Large intestine (tissue), 3 donors: ENCODE measurements at regions not wholly inside any gene's neighbourhood (a gene's known extent, or its start where the extent isn't known, plus 50 kb on each side); places are given as distances from the start of the nearest gene placed in this dataset.

Source experiments
- DNase-seq, 2 donors: peaks; one replicate each; pipeline versions ENCODE4 v3.0.0 to v3.0.0-alpha.2; 2013
- H3K27ac ChIP-seq: one replicate; pipeline ENCODE4 v1.5.1; 2013; ENCODE audit warnings: low read length
- H3K27me3 ChIP-seq: 2 replicates; pipeline ENCODE4 v1.6.1; 2013; ENCODE audit warnings: low read length; ENCODE audit not compliant: control insufficient read depth, insufficient read depth
- H3K36me3 ChIP-seq: 2 replicates; pipeline ENCODE4 v1.6.1; 2013; ENCODE audit warnings: low read length; ENCODE audit not compliant: control insufficient read depth, insufficient read depth
- H3K4me1 ChIP-seq: one replicate; pipeline ENCODE4 v1.6.1; 2013; ENCODE audit warnings: low read length; ENCODE audit not compliant: control insufficient read depth, insufficient read depth
- H3K4me3 ChIP-seq: one replicate; pipeline ENCODE4 v1.5.1; 2013; ENCODE audit warnings: low read length
- H3K9me3 ChIP-seq: one replicate; pipeline ENCODE4 v1.6.1; 2013; ENCODE audit warnings: mild to moderate bottlenecking, low read depth, low read length, moderate library complexity; ENCODE audit not compliant: control insufficient read depth
- WGBS: methylation state at CpG from one replicate; pipeline ENCODE4 v1.1.5; 2013; ENCODE audit warnings: low lambda C conversion rate; ENCODE audit not compliant: insufficient coverage; 5-methylcytosine and 5-hydroxymethylcytosine counted together

DNA sequence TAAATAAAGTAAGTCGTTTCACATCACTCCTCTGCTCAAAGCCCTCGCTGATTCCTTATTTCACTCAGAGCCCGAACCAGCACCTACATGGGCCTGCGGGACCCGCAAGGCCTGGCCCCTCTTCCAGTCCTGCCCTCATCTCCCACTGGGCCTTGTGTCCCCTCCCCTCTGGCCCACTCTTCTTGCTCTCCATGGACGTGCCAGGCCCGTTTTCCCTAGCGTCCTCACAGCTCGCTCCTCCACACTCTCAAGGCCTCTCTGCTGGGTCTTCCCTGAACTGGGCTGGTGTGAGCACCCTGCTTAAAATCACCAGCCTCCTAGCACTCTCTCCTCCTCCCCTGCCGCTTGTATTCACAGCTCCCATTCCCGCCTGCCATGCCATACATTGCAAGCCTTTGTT lies 237.9 kb downstream of the FOXD2 start:
- H3K9me3 ChIP-seq: peaks cover 6% of the 10 kb centered on the region
- DNase-seq: no peak
- H3K36me3 ChIP-seq: no peaks in the 10 kb centered on the region
- no peaks in the 10 kb centered on the region for H3K27me3 ChIP-seq
- whole genome bisulfite sequencing: 100% methylated on average over 1 of the region's 11 CpGs
- no peak overlapping the region for H3K4me3 ChIP-seq
- no peaks in the 10 kb centered on the region for H3K4me1 ChIP-seq
- H3K27ac ChIP-seq: no peak overlapping the region

DNA sequence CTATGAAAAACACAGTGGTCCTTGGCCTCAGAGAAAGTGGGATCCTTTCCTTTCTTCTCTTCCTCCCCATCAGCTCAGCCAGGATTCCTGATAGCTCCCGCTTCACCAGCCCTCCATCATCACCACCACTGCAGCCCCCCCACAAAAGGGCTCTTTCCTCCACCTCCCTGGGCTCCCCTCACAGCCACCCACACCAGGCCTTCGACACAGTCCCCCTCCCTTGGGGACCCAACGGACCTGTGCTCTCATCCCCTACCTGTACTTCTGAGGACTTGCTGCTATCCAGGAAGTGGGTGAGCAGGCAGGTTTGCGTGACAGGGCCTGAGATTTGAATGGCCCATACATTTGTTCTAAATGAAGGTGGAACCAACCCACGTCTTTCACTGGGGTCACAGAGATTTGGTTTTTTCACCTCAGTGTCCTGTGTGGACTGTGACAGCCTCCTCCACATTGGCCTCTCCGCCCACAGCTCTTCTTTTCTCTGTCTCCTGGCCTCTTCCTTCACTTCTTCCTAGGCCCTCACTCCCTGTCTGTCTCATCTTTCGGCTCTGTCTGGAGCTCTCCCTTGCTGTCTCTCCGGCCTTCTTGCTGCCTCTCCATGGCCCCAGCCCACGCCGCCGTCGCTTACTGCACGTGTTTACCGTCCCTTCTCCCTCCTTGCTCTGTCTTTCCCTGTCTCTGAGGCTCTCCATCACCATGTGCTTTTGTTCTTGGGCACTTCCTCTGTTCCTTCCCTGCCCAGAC lies 238.6 kb downstream of the FOXD2 start:
- H3K9me3 ChIP-seq: peaks cover 6% of the 10 kb centered on the region
- H3K4me3 ChIP-seq: no peak overlapping the region
- no peaks in the 10 kb centered on the region for H3K27me3 ChIP-seq
- H3K36me3 ChIP-seq: no peaks in the 10 kb centered on the region
- no peak for DNase-seq
- H3K27ac ChIP-seq: no peak overlapping the region
- WGBS: 92% methylated on average over 7 of the region's 14 CpGs
- no peaks in the 10 kb centered on the region for H3K4me1 ChIP-seq

DNA sequence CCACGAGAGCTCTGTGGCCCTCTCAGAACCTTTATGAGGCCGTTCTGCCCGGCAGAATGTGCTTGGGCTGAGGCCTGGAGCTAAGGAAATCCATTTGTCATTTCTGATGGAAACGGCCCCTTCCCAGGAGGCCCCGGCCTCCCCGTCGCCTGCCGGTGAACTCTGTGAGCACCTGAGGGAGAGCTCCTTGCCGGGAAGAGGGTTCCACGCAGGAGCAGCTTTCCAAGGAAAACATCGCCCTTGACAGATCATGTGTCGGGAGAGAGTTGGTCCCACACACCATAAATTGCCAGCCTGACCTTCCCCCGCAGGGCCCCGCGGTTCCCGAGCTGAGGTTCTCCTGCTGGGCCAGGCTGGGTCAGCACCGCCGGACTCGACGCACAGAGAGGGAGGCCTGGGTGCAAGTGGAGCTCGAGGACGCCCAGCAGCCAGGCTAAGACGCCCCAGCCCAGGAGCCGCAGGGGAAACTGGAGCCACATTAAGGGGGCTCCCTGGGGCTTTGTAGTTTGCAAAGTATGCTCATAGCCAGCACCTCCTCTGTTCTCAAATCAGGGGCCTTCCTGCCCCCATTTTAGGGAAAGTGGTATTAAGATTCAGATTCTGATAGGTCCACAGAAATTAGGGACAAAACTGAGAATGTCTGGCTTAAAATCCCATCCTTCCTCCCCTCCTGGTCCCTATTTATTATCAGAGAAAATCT lies 239.5 kb downstream of the FOXD2 start:
- DNase-seq: no peak
- Histone ChIP-seq H3K4me3 (no peak overlapping the region), H3K27ac (no peak overlapping the region), H3K9me3 (peaks cover 4% of the 10 kb centered on the region), H3K4me1 (no peaks in the 10 kb centered on the region), H3K36me3 (no peaks in the 10 kb centered on the region), H3K27me3 (no peaks in the 10 kb centered on the region)
- WGBS: no CpG with 5 or more reads among the region's 24 CpGs

DNA sequence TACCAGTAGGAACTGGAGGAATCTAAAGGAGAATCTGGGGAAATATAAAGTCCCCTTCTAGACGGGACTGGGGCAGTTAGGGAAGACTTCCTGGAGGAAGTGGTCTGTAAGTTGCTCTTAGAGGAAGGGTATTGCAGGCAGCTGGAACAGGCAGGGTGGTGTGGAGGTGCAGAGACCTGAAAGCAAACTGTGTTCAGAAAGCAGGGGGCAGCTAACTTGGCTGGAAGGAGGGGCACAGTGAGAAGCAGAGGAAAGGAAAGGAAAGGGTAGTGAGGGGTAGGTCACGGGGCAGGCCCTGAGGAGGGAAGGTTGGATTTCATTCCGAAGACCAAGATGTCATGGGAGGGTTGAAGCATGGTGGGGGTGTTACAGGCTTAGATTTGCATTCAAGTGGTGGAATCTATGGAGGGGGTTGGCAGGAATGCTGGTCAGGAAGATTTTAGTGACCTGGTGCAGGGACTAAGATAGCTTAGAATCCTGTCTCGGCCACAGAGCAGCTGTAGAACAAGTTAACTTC lies 240.7 kb downstream of the FOXD2 start:
- Histone ChIP-seq H3K36me3 (no peaks in the 10 kb centered on the region), H3K27ac (no peak overlapping the region), H3K4me1 (peaks cover 3% of the 10 kb centered on the region), H3K27me3 (no peaks in the 10 kb centered on the region), H3K9me3 (no peaks in the 10 kb centered on the region), H3K4me3 (no peak overlapping the region)
- WGBS: no CpG with 5 or more reads among the region's 4 CpGs
- no peak for DNase-seq

DNA sequence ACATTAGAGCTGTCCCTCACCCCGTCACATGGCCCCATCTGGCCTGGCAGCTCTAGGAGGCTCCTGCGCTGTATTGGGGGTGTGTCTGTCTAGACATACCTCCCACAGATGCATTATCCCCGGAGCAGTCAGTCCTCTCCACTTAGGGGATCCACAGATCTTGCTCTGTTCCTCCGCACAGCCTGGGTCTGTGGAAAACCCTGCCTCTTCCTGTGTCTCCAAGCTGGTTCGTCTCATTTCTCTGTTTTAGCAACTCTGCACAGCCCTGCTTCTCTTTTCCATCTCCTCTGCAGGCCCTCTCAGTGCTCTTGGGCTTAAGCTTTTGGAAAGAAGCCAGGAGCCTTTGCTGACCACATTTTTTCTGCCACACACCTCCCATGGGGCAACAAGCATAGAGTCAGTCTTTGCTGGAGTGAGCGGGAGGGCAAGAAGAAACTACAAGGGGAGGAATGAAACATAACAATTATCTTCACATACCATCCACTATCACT lies 241.5 kb downstream of the FOXD2 start:
- no peak overlapping the region for H3K27ac ChIP-seq
- no CpG with 5 or more reads among the region's 6 CpGs for WGBS

DNA sequence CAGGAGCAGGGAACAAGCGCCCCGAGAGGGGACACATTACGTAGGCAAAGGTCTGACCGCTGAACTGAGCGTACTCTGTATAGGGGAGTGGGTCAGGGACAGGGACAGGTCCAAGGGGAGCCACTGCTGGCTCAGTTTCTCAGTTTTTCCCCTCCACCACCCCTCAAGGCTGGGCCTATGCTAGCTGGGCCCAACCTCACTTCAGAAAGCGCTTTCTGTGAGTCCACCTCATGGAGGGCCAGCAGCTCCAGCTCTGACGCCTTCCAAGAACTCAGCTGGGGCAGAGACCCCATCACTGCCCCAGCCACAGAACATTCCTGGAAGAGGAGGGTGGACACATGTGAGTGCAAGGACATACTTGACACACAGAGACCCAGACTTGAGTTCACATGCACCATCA lies 242.0 kb downstream of the FOXD2 start:
- Histone ChIP-seq H3K9me3 (no peaks in the 10 kb centered on the region), H3K4me1 (peaks cover 5% of the 10 kb centered on the region), H3K27ac (no peak overlapping the region), H3K27me3 (no peaks in the 10 kb centered on the region), H3K4me3 (no peak overlapping the region), H3K36me3 (no peaks in the 10 kb centered on the region)
- no CpG with 5 or more reads among the region's 7 CpGs for WGBS
- no peak for DNase-seq

More for the DNA sequence above, 241.5 kb downstream of the FOXD2 start:
- DNase-seq: no peak
- H3K36me3 ChIP-seq: no peaks in the 10 kb centered on the region
- H3K4me1 ChIP-seq: peaks cover 5% of the 10 kb centered on the region
- no peaks in the 10 kb centered on the region for H3K27me3 ChIP-seq
- H3K9me3 ChIP-seq: no peaks in the 10 kb centered on the region
- H3K4me3 ChIP-seq: no peak overlapping the region

DNA sequence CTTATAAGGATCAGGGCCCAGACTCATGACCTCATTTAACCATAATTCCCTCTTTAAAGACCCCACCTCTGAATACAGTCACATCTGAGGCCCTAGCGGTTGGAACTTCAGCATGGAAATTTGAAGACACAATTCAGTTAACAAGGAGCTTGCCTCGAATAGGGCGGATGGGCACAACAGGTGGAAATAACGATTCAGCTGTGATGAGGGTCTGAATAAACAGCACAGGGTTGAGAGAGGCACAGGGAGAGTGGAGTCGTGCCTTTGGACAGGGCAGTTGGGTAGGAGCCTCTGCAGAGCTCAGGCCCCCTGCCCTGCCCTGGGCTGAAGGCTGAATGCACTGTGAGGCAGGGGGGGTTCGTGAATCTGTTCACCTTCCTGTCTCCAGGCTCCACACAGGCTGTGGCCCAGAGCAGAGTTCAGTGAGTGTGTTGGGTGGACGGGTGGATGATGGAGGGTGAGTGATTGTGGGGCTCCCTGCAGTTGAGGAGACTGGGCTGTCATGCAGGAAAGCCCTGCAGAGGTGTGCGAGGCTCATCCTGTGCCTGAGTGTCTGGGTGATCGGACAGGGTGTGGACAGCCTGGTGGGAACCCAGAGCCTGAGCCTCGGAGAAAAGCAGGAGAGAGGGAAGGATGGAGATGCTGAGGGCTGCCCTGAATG lies 243.1 kb downstream of the FOXD2 start:
- Histone ChIP-seq H3K36me3 (no peaks in the 10 kb centered on the region), H3K27me3 (no peaks in the 10 kb centered on the region), H3K4me1 (peaks cover 5% of the 10 kb centered on the region), H3K4me3 (no peak overlapping the region), H3K9me3 (no peaks in the 10 kb centered on the region), H3K27ac (no peak overlapping the region)
- no peak for DNase-seq
- 100% methylated on average over 1 of the region's 10 CpGs for WGBS

DNA sequence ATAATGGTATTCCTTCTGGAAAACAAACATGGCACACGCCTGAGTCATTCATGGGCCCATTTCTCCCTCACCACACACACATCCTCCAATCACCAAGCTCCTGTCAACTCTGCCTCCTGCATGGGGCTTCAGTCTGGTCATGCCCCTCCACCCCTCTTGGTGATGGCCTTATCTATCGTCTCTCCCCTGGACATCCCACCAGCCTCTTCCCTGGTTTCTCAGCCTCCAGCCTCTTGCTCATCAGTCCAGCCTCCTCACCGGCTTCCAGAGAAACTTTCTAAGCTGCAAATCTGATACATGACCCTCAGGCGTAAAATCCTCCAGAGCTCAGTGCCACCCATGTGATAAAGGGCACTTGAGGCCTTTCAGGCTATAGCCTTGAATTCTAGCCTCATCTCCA lies 243.9 kb downstream of the FOXD2 start:
- Histone ChIP-seq H3K27me3 (no peaks in the 10 kb centered on the region), H3K4me3 (no peak overlapping the region), H3K4me1 (peaks cover 5% of the 10 kb centered on the region), H3K27ac (no peak overlapping the region), H3K9me3 (no peaks in the 10 kb centered on the region), H3K36me3 (no peaks in the 10 kb centered on the region)
- WGBS: no CpG with 5 or more reads among the region's 4 CpGs
- no peak for DNase-seq

DNA sequence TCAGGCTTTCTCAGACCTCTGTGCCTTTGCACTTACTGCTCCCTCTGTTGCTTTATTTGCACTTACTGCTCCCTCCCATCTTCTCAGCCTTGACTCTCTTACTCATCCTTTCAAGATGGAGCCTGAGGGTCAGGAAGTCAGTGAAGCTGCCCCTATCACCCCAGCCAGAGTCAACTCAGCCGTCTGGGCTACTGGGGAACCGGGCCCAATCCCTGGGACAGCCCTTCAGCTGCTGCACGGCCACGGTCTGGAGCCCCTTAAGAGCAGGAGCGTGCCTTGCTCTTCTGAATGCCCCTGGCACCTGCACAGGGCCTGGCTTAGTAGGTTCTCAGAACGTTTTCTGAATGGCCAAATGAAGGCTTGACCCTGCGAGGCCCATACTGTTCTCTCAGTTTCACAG lies 244.4 kb downstream of the FOXD2 start:
- H3K27me3 ChIP-seq: no peaks in the 10 kb centered on the region
- H3K36me3 ChIP-seq: no peaks in the 10 kb centered on the region
- H3K27ac ChIP-seq: no peak overlapping the region
- H3K4me3 ChIP-seq: no peak overlapping the region
- WGBS: no CpG with 5 or more reads among the region's 7 CpGs
- peaks cover 5% of the 10 kb centered on the region for H3K4me1 ChIP-seq
- no peaks in the 10 kb centered on the region for H3K9me3 ChIP-seq
- DNase-seq: no peak

DNA sequence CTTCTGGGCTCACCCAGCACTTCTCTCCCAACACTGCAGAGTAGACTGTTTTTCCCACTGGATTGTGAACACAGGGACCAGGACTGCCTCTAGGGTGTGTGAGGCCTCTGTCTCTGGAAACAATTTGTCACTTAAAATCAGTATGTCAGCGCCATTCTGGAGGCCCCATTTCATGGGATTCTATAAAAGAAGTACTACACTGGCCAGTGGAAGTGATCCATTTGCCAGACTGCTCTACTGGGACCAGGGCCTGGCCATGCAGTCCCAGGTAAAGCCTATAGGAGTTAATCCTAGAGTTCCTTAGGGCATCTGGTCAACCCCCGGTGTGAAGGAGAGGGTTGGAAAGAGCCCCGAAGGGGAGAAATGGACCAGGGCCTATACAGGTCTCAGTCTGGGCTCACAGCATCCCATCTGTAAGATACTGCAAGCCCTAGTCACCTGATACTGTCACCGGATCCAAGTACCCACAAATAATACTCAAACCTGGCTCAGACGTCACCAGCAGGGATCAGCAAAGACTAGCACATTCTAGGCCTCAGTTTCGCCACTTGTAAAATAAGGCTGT lies 245.0 kb downstream of the FOXD2 start:
- Histone ChIP-seq H3K9me3 (no peaks in the 10 kb centered on the region), H3K4me3 (no peak overlapping the region), H3K4me1 (peaks cover 5% of the 10 kb centered on the region), H3K27ac (no peak overlapping the region), H3K36me3 (no peaks in the 10 kb centered on the region), H3K27me3 (no peaks in the 10 kb centered on the region)
- DNase-seq: no peak
- no CpG with 5 or more reads among the region's 6 CpGs for WGBS
